IPS DF 19.7 (cell line): ENCODE measurements at regions not wholly inside any gene's neighbourhood (a gene's known extent, or its start where the extent isn't known, plus 50 kb on each side); places are given as distances from the start of the nearest gene placed in this dataset.
"Not testable (repeated sequence)": the region's sequence is repeated elsewhere in the genome, so short reads cannot be mapped to it uniquely, and the experiment has no call there.

ENCODE experiments used
- DNase-seq: peaks from one replicate; pipeline ENCODE4 v3.0.0-alpha.2; 2013; ENCODE audit warnings: low read depth, low spot score

DNA sequence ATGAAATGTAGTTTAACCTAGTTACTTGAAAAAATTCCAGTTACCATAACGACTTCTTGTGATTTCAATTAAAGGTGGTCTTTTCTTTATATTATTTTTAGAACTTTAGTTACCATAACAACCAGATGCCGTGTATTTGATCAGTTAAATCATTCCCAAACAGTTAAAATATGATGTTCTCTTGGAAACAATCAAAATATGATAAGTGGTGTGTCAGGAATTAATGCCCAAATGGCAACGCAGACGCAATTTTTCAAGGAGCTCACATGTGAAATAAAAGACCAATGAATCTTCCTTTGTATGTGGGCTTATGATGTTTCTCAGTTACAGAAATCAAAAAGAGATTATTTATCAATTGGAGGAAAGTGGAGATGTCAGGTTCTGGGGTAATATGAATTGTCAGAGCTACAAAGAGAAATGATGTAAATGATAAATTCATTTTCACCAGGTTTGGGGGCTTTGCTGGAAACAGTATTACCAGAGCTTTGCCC is 189.1 kb upstream of the PARD3B start:
- no peak for DNase-seq

DNA sequence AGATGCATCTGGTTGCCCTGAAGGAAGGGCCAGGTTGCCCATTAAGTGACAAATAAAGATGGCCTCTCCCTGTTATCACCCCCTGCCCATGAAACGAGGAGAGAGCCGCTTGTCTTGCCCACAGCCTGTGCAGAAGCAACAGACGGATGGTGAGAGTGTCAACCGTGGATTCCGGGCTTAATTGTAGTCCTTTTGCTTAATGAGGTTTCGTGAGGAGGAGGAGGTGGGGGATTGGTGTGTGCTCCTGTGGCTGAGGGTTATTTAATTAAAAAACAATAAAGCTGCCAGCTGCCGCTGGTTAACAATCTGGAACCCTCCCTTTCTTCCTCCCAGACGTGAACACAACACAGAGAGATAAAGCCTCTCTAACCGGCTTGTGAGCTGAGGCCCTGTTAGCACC is 188.0 kb upstream of the PARD3B start:
- no peak for DNase-seq

DNA sequence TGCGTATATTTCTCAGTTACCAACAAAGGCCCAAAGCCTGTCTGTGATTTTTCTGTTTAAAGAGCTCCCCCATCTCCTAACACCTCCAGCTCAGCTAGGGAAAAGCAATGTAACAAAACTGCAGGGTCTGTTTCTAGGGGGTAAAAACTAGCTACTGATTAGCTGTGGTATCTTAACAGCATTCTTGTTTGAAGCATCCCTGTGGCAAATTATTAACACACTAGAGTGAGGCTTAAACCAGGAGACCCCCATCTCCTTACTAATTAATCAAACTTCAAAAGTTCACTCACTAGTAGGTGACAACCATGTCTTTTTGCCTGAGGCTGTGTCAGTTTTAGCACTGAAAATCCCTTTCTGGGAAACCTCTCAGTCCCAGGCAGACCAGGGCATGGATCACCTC is 186.2 kb upstream of the PARD3B start:
- no peak for DNase-seq

DNA sequence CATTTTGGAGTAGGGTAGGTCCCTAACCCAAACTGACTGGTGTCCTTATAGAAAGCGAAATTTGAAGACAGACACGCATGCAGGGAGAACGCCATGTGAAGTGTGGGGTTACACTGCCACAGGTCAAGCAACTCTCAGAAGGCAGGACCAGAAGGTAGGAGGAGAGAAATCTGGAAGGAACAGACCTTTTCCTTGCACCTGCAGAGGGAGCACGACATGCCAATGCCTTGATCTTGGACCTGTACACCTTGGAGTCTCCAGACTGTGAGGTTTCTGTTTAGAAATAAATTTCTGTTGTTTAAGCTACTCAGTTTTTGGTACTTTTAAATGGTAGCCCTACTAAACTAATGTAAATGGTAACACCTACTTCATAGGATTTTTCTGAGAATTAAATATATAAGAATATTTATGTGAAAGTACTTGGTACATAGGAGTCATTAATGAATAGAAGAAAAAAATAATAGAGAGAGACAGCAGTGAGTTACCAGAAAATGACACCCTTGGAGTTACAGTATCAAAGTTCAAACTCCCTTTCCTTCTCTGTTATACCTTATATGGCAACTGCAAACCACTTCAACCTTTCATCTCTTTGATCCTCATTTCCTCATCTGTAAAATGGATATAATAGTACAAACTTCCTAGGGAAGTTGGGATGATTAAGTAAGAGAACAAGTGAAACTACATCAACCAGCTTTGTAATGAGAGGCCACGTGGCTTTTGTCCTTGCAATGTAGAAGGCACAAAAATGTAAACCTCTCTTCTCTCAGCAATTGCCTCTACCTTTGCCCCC is 184.9 kb upstream of the PARD3B start:
- DNase-seq, result no peak

DNA sequence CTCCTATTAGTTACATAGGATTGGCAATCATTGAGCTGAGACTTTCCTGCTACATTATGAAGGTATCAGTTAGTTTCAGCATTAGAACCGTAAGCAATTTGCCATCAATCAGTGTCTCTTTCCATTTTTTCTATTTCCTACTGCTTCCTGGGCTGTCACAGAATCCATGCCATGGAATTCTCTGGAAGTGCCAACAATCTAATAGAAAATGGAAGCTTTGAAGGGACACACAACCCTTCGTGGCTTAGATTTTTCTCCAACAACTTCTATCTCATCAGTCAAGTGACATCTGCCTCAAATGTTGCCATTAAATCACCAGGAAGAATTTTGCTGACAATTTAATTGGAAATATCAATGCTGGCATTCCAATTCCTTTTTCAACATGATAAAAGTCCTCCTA is 183.5 kb upstream of the PARD3B start:
- DNase-seq, result no peak

DNA sequence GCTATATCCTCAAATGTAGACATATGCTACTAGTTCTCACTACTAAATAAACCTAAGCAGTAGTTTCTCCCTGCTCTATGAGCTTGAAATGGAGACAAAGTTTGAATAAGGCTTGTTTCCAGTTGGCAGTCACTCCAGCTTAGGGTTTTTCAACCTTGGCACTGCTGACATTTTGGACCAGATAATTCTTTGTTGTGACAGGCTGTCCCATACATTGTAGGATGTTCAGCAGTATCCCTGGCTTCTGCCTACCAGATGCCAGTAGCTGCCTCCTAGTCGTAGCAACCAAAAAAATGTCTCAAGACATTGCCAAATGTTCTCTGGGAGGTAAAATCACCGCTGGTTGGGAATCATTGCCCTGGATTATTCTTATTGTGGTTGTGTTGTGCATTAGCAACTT is 182.7 kb upstream of the PARD3B start:
- DNase-seq, result no peak

DNA sequence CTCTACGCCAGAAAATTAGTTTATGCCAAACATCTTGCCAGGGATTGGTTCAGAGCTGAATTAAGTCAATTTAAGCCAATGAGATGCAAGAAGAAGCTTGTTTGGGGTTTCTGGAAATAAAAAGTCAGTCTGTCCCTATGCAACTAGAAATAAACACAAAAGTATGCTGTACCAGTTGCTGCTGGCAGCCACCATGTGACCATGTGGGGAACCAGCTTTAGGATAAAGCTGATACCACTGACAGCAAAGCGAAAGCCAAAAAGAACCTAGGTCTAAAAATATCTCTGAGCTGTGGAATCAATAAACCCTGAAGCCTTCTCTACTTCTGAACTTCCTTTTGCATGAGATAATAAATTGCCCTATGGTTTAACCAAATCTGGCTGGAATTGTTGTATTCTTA is 181.8 kb upstream of the PARD3B start:
- no peak for DNase-seq

DNA sequence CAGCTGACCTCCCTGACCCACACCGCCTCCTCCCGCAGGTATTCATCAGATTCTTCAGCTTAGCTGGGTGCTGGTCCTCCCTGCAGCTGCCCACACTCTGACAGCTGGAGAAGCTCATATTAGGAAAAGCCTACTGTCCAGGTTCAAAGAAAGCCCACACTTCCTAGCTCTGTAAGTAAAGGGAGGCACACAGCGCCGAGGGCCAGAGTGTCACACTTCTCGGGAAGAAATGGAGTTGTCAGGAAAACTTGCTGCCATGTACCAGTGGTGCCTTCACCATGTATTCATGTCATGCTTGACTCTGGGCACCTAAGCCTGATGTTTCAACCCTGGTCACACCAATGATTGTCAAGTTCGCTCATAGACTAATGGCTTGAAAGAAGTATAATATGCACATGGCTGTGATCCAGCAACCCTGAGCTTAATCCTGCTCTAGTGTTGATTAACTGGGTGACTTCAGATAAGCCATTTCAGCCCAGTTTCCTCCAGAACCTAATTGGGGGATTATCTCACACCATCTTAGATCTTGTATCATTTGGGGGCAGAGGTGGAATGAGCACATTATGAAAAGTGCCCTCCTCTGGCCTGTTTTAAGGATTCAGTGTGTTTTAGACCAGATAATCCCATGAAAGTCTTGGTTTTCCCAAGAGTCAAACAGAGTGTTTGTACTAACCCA is 180.3 kb upstream of the PARD3B start:
- DNase-seq, result no peak

DNA sequence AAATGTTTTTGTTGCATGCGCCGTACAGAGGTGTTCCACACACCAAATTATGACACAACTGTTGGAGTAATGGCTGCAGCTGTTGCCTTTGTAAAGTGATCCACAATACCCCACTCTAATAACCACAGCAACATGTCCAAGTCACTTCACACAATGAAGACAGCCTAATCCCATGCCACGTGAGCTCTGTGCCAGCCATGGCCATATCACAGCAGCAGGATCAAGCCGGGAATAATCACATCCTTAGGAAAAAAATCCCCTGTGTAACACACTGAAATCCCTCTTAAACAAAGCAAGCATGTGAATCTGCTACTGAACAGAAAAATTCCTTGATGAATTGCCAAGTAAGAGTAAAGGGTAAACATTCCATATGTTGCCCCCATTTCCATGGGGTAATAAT is 179.5 kb upstream of the PARD3B start:
- no peak for DNase-seq

DNA sequence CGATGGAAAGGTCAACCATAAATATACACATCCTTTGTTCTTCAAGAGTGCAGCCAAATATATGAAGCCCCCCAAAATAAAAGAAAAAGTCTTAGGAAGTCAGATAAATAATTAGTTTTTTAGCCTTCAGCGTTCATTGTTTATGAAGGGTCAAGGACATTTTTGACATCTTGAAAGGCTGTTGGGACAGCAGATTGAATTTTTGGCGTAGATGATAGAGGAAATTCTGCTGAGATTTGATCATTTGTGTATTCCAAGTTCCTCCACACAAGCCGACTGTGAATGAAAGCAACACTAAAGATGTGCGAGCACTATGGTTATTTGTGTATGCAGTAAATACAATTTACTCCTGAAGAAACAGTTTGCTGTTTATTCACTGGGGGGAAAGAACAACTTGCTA is 177.8 kb upstream of the PARD3B start:
- DNase-seq, result no peak

DNA sequence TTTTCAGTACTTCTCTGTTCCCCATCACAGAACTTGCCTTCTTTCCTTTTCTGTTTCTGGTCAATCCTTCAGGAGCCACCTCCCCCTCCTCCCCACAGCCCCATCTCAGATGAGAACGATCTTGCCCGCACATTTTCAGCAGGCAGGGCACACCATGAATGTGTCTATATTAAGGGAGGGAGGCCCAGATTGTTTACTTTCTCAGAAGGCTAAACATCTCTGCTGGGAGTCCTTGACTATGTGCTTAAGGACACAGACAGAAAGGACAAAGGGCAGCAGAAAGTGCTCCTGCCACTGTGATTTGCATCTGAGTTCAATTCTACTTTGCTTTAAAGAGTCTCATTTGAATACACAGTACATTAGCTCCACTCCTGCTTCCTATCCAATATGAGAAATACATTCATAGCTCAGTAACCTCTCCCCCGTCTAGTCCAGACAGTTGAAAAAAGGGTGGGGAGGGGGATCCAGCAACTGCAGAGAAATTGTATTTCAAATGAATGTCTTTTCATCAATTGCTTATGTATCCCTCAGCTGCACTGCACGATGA is 175.0 kb upstream of the PARD3B start:
- no peak for DNase-seq

DNA sequence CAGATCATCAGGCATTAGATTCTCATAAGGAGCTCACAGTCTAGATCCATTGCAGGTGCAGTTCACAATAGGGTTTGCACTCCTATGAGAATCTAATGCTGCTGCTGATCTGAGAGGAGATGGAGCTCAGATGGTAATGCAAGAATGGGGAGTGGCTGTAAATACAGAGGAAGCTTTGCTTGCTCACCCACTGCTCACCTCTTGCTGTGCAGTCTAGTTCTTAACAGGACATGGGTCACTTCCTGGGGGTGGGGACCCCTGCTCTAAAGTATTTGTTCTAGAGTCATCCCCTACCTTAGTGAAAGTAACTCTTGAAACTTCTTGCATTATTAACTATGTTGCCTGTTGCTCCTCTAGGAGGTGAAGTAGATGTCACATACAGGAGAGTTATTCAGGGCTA is 171.3 kb upstream of the PARD3B start:
- DNase-seq, result no peak

DNA sequence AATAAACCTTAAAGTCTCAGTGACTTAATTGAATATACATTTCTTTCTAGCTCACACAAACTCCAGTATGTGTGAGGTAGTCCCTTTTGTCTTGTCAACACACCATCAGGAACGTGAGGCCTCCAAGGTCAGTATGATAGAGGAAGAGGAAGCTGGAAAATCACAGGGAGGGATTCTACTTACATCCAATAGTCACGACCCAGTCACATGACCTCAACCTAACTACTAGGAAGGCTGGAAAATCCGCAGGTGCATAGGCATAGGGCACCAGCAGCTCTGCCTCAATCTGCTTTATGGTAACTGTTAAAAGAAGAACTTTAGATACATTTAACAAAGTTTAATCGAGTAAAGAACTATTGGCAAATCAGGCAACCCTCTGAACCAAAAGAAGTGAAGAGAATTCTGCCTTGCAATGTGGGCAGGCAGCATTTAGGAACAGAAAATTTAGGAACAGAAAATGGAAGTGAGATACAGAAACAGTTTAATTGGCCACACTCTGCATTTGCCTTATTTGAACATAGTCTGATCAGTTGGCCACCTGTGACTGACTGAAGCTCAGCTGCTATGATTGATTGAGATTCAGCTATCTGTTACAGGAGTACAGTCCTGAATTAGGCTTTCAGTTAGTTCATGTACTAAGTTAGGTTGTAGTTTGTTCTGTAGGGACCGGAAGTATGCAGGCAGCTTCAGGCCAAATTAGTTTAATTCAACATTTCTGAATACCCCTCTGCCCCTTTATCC is 165.0 kb upstream of the PARD3B start:
- no peak for DNase-seq

DNA sequence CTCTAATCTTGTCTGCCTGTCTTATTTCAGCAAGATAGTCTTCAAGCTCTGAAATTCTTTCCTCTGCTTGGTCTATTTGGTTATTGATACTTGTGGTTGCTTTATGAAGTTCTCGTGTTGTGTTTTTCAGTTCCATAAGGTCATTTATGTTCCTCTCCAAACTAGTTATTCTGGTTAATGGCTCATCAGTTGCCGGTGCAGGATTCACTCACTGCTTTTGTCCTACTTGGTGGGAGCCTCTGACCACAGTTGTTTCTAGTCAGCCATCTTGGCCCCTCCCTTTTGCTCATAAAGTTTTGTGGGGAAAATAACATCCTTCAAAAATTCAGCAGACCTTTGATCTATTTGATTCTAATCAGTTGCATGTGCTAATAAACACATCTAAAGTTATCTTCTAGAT is 158.6 kb upstream of the PARD3B start:
- no peak for DNase-seq

DNA sequence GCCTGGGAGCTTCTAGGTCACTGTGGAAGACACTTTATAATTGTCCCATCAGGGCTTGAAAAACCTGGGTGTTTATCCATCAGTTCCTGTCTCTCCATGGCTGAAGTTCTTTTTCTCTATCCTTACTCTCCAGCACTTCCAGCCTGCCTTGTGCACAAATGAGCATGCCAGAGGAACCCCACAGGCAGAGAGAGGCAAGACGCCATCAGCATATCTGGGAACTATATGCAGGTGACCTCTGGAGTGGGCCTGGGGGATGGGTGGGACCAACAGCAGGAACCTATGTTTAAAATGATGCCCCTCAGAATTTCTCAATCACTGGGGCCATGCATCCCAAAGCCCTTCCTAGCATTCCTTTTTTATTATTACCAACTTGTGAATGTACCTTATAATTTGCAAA is 156.2 kb upstream of the PARD3B start:
- DNase-seq, result no peak

DNA sequence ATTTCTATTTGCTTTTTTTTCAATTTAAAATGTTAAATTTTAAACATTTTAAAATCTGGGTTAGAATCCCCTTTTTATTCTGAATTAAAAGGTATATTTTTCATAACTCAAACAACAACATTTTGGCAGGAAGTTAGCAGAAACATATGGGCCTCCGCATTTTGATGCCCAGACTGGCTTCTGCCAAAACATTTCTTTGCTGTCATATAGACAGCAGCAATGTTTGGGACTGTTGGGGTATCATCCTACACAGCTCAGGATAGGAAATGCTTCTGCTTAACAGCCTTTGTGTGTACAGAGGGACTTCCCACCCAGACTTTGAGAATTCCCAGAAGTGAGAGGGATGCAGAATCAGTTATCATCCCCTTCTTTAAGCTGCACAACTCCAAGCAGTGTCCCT is 155.4 kb upstream of the PARD3B start:
- DNase-seq, result no peak

DNA sequence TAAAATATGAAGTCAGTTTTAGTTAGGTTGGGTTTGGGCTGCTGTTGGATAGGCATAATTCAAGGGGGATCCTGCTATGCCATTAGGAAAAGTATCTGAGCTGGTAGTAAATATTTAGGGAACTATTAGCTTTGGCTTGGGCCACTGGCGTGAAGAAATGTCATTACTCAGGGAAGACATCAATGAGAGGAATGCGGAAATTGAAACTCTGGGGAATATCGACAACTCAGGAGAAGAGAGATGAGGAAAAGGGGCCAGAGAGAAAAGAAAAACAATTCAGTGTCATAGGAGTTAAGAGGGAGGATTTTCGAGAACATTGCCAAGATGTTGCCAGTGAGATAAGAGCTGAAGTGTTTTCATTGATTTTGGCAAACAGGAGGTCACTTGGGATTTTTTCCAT is 149.7 kb upstream of the PARD3B start:
- DNase-seq, result no peak

DNA sequence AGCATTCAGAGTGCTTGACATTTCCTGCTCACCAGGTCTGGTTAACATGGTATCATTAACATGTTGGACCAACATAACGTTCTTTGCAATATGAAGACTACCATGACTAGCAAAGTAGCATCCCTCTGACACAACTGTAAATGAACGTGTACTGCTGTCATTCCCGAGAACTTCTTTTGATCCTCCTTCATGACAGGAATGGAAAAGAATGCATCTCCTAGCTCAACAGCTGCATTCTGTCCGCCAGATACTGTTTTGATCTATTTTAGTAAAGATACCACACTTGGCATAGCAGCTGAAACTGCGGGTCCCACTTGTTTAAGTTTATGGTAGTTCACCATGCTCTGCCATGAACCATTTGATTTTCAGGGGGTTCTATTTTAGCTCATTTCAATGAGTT is 144.2 kb upstream of the PARD3B start:
- no peak for DNase-seq

DNA sequence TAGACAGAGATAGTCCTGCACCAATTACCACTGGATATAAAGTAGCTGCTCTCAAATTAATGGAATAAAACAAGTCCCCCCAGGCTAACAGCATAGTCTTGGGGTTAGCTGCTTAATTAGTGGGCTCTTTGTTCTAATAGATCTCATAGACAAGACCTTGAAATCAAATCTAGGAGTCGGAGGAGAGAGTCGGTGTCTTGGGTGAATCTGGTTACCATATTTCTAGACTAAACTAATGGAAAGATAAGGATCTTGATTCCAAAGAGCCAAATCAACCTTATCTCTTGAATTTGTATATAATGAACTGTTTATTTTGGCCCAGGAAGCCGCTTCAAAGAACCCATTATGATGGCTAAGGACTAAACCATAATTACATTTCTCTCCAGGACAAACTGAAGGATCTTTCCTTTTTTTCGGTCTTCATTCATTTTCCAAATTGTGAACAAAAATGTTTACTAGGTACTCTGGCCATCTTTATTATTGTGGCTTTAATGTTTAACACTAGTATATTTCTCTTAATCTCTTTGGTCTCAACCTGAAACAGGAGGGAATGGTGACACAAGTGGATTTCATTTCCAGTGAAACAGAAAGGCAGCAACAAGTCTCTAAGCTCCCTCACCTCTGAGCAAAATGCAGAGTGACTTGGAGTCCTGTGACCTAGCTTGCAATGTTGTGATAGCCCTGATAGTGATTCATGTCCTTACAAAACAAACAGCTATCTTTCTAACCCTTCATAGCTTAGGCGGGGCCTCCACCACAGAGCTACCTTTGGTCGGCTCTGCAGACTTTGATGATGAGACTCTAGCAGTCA is 137.9 kb upstream of the PARD3B start:
- DNase-seq, result no peak

DNA sequence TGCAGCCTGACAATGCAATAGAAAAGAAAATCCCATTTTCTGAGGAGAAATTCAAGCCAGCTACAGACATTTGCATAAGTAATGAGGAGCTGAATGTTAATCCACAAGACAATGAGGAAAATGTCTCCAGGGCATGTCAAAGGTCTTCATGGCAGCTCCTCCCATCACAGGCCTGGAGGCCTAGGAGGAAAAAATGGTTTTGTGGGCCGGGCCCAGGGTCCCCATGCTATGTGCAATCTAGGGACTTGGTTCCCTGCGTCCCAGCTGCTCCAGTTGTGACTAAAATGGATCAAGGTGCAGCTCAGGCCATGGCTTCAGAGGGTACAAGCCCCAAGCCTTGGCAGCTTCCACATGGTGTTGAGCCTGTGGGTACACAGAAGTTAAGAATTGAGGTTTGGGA is 132.5 kb upstream of the PARD3B start:
- not testable (repeated sequence) for DNase-seq

DNA sequence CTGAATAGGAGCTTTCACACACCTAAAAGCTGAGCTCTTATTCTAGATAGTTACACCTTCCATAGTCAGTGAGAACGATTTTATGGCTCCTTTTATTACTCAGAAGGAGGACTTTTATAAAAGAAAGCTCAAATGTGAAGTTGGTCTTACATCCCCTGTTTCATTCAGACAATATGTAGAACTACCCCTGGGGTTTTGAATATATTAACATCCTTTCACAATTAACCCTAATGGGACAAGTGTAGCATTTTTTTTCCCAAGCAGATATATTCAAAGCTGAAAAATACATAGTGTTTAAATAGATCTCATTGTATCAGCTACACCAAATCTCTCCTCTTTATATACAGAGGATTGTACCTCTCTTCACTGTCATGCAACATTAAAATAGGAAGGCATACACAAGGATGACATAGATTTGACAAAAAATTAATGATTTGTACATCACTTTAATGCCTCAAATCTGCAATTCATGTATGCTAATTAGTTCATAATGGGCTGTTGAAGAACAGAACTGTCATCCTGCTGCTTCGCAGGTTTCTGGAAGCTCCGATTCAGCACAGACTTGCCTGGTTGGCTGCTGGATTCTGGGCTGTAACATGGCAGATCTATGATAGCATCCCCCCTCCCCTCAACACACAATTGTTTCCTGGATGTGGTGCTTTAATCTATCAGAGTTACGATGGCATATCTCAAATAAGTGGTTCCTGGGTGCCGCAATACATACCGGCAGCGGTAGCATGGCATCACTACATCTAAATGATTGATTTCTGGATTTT is 129.7 kb upstream of the PARD3B start:
- DNase-seq, result no peak
